ENCODE measurements at regions not wholly inside any gene's neighbourhood (a gene's known extent, or its start where the extent isn't known, plus 50 kb on each side); places are given as distances from the start of the nearest gene placed in this dataset.

- TF ChIP-seq CTCF (IDR thresholded peaks at IDR 0.05; ENCODE audit: low read depth, low read length, poor library complexity, severe bottlenecking) (no peak), EZH2phosphoT487 (IDR thresholded peaks at IDR 0.05; ENCODE audit: borderline replicate concordance, low read length) (no peak)
Observed at GRCh38 chr16:9677301-9677653, 505.0 kb downstream of the GRIN2A start.

Data from DOHH2 (cell line).